ENCODE measurements at regions not wholly inside any gene's neighbourhood (a gene's known extent, or its start where the extent isn't known, plus 50 kb on each side); places are given as distances from the start of the nearest gene placed in this dataset.

DNA sequence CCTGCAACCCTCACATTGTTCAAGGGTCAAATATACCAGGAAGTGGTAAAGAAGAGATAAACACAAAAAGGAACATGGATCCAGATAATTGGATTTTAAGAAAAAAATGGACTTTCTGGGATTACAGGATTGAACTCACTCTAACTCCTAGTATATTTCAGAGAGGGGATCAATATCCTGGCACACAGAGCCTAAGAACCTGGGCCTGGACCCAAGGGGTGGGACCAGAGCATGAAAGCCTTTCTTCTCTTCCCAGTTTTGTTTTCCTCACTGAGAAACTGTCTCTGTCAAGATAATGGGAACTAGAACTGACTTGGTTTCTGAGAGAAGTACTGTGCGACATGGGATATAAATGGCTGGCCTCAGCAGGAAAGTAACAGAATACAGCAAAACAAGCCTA is 422.8 kb upstream of the STXBP6 start:
- TF ChIP-seq POLR2A (IDR thresholded peaks at IDR 0.05; ENCODE audit: low read length), result no peak
- TF ChIP-seq GATA1 (IDR thresholded peaks at IDR 0.05; ENCODE audit: low read depth, low read length), result no peak
